H1 (cell line): ENCODE measurements at regions not wholly inside any gene's neighbourhood (a gene's known extent, or its start where the extent isn't known, plus 50 kb on each side); places are given as distances from the start of the nearest gene placed in this dataset.

Experiments
- CTCF ChIA-PET: fragments of 300-600 bp; sonication (Branson Sonifier 250); formaldehyde crosslinking; loops from one replicate; lab custom pipeline; 2021; ENCODE audit not compliant: partially characterized antibody; lab: Charles Lee
- POLR2A ChIA-PET: fragments of 300-600 bp; sonication (Branson Sonifier 250); formaldehyde crosslinking; loops from one replicate; lab custom pipeline; 2021; ENCODE audit warnings: inconsistent platforms; ENCODE audit not compliant: partially characterized antibody; lab: Charles Lee
- DNase-seq, 2 experiments: peaks; one replicate each; pipeline versions ENCODE4 v3.0.0 to v3.0.0-alpha.2; 2010 to 2022; ENCODE audit warnings: low spot score in 2 of 2, low read depth in 1 of 2, mixed read lengths in 1 of 2
- FAIRE-seq: peaks from 2 replicates; lab custom pipeline; 2011; peaks lifted over from hg19 to GRCh38; lab: Jason Lieb, UNC
- H2AFZ ChIP-seq: 2 replicates; pipeline ENCODE4 v1.8.1; 2012; ENCODE audit warnings: low read length, inconsistent platforms
- H2AK5ac ChIP-seq: 2 replicates; pipeline ENCODE4 v1.6.1; 2013; ENCODE audit warnings: low read depth, low read length
- H2BK120ac ChIP-seq: replicated peaks from 2 replicates; pipeline ENCODE3; 2013; ENCODE audit warnings: low read depth, low read length, inconsistent platforms
- H2BK12ac ChIP-seq: 2 replicates; pipeline ENCODE4 v1.6.1; 2013; ENCODE audit warnings: low read depth, low read length
- H2BK15ac ChIP-seq: 2 replicates; pipeline ENCODE4 v1.6.1; 2013; ENCODE audit warnings: low read length
- H2BK20ac ChIP-seq: 2 replicates; pipeline ENCODE4 v1.6.1; 2013; ENCODE audit warnings: low read length
- H2BK5ac ChIP-seq: 2 replicates; pipeline ENCODE4 v1.6.1; 2013; ENCODE audit warnings: low read depth, low read length
- H3K14ac ChIP-seq: 2 replicates; pipeline ENCODE4 v1.6.1; 2013; ENCODE audit warnings: inconsistent platforms; ENCODE audit not compliant: insufficient read length
- H3K18ac ChIP-seq: 2 replicates; pipeline ENCODE4 v1.6.1; 2013; ENCODE audit warnings: low read length; ENCODE audit errors: extremely low read depth
- H3K23ac ChIP-seq: 2 replicates; pipeline ENCODE4 v1.6.1; 2013; ENCODE audit warnings: inconsistent platforms; ENCODE audit not compliant: insufficient read length
- H3K23me2 ChIP-seq: 2 replicates; pipeline ENCODE4 v1.6.1; 2013; ENCODE audit warnings: low read depth, low read length
- H3K27ac ChIP-seq: 2 replicates; pipeline ENCODE4 v1.6.1; 2011; ENCODE audit warnings: low read depth, low read length, inconsistent platforms
- H3K27me3 ChIP-seq, 4 experiments: replicated peaks in 1 of 4; 1 replicate in 1 of 4; 2 replicates in 3 of 4; pipeline versions ENCODE4 v1.6.1 to v1.8.1; 2011 to 2013; ENCODE audit warnings: low read length in 3 of 4, mild to moderate bottlenecking in 3 of 4, inconsistent platforms in 2 of 4, mixed read lengths in 2 of 4, moderate library complexity in 1 of 4; ENCODE audit not compliant: control insufficient read depth in 3 of 4, insufficient read depth in 3 of 4; ENCODE audit errors: extremely low read depth in 1 of 4
- H3K36me3 ChIP-seq, 4 experiments: 2 replicates each; pipeline versions ENCODE4 v1.6.1 to v1.8.1; 2011 to 2013; ENCODE audit warnings: mild to moderate bottlenecking in 4 of 4, low read length in 3 of 4, moderate library complexity in 2 of 4, control low read depth in 1 of 4, inconsistent platforms in 1 of 4; ENCODE audit not compliant: insufficient read depth in 4 of 4, control insufficient read depth in 2 of 4
- H3K4ac ChIP-seq: replicated peaks from 2 replicates; pipeline ENCODE3; 2013; ENCODE audit warnings: low read length, low read depth, mixed read lengths, inconsistent platforms; ENCODE audit not compliant: insufficient read length
- H3K4me1 ChIP-seq, 4 experiments: replicated peaks in 1 of 4; 1 replicate in 1 of 4; 2 replicates in 3 of 4; pipeline versions ENCODE4 v1.6.1 to v1.8.1; 2011 to 2013; ENCODE audit warnings: low read length in 3 of 4, inconsistent platforms in 2 of 4, mixed read lengths in 1 of 4; ENCODE audit not compliant: insufficient read depth in 4 of 4, control insufficient read depth in 3 of 4
- H3K4me2 ChIP-seq, 2 experiments: 2 replicates each; pipeline versions ENCODE4 v1.6.1 to v1.8.1; 2011 to 2013; ENCODE audit warnings: low read depth in 2 of 2, low read length in 2 of 2, control low read depth in 1 of 2, inconsistent platforms in 1 of 2, mild to moderate bottlenecking in 1 of 2; ENCODE audit not compliant: insufficient read depth in 1 of 2
- H3K4me3 ChIP-seq, 4 experiments: fragments of 200-600, 300-600 bp in 1 of 4; sonication (generic), shearing (Covaris generic), sonication (Bioruptor Twin) in 1 of 4; 2 replicates each; pipeline versions ENCODE4 v1.5.1 to v1.8.1; 2011 to 2016; ENCODE audit warnings: low read length in 4 of 4, low read depth in 3 of 4, control low read depth in 2 of 4, inconsistent platforms in 2 of 4, mild to moderate bottlenecking in 2 of 4, mixed read lengths in 1 of 4, moderate library complexity in 1 of 4; ENCODE audit not compliant: insufficient read depth in 2 of 4; ENCODE audit errors: extremely low read depth in 1 of 4
- H3K56ac ChIP-seq: replicated peaks from 2 replicates; pipeline ENCODE3; 2013; ENCODE audit warnings: low read depth, mild to moderate bottlenecking, mixed read lengths, low read length, inconsistent platforms; ENCODE audit not compliant: insufficient read length
- H3K79me1 ChIP-seq: 2 replicates; pipeline ENCODE4 v1.6.1; 2013; ENCODE audit warnings: low read depth, low read length, control low read depth
- H3K79me2 ChIP-seq, 2 experiments: 2 replicates each; pipeline versions ENCODE4 v1.6.1 to v1.8.1; 2012 to 2013; ENCODE audit warnings: low read length in 2 of 2, mild to moderate bottlenecking in 2 of 2, inconsistent platforms in 1 of 2; ENCODE audit not compliant: insufficient read depth in 2 of 2, control insufficient read depth in 1 of 2
- H3K9ac ChIP-seq, 4 experiments: replicated peaks in 1 of 4; 1 replicate in 1 of 4; 2 replicates in 3 of 4; pipeline versions ENCODE4 v1.6.1 to v1.8.1; 2011 to 2013; ENCODE audit warnings: low read depth in 3 of 4, low read length in 3 of 4, control low read depth in 2 of 4, mild to moderate bottlenecking in 2 of 4, moderate library complexity in 2 of 4, inconsistent platforms in 1 of 4; ENCODE audit errors: extremely low read depth in 1 of 4
- H3K9me3 ChIP-seq, 2 experiments: 2 replicates each; pipeline versions ENCODE4 v1.6.1 to v1.8.1; 2012 to 2013; ENCODE audit warnings: mild to moderate bottlenecking in 2 of 2, moderate library complexity in 2 of 2, control low read depth in 1 of 2, inconsistent platforms in 1 of 2, low read depth in 1 of 2, low read length in 1 of 2, mixed read lengths in 1 of 2; ENCODE audit not compliant: insufficient read depth in 2 of 2
- H4K20me1 ChIP-seq, 2 experiments: replicated peaks in 1 of 2; 2 replicates each; pipeline versions ENCODE3 to v1.8.1; 2011 to 2013; ENCODE audit warnings: inconsistent platforms in 2 of 2, low read length in 2 of 2, mild to moderate bottlenecking in 1 of 2; ENCODE audit not compliant: insufficient read depth in 2 of 2, control insufficient read depth in 1 of 2
- H4K5ac ChIP-seq: 2 replicates; pipeline ENCODE4 v1.6.1; 2013; ENCODE audit warnings: low read length, low read depth, mixed read lengths, inconsistent platforms; ENCODE audit not compliant: insufficient read length
- H4K8ac ChIP-seq: 2 replicates; pipeline ENCODE4 v1.8.0; 2013; ENCODE audit warnings: mild to moderate bottlenecking, moderate library complexity, low read length, inconsistent platforms; ENCODE audit not compliant: insufficient read depth; ENCODE audit errors: extremely low read depth
- H4K91ac ChIP-seq: replicated peaks from 2 replicates; pipeline ENCODE3; 2013; ENCODE audit warnings: low read length, mixed read lengths, inconsistent platforms; ENCODE audit not compliant: insufficient read length
- RFX5 ChIP-seq: IDR thresholded peaks from 2 replicates; pipeline ENCODE4 v1.6.1; 2011; ENCODE audit warnings: low read depth, low read length, improper control_type of control experiment, borderline replicate concordance
- WGBS, 2 experiments: shearing (Covaris generic) in 1 of 2; methylation state at CpG; one replicate each; pipeline versions ENCODE4 v1.1.6 to v1.1.7; 2013 to 2015; ENCODE audit warnings: low lambda C conversion rate in 2 of 2, mixed read lengths in 2 of 2, inconsistent platforms in 1 of 2, low coverage in 1 of 2, missing lambda C conversion rate in 1 of 2; ENCODE audit not compliant: insufficient replicate concordance in 2 of 2, insufficient coverage in 1 of 2, insufficient read length in 1 of 2; ENCODE audit errors: extremely low coverage in 1 of 2, missing lambda C conversion rate in 1 of 2; 5-methylcytosine and 5-hydroxymethylcytosine counted together

DNA sequence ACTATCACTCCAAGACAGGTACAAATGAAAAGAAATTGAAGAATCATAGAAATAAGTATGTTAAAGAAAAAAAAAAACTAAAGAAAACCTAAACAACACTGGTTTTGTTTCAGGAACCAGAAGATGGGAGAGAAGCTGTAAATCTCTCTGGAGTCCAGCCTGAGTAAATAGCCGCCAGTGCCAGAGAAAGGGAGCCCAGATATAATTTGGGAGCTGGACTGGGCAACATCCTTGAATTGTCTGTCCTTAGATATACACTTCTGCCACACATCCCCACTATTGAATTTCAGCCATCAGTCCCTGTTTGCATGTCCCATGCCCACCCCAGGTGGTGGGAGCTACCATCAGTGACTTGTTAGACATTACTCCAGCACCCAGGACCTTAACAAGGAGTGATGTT is 979.6 kb downstream of the DTWD2 start:
- Histone ChIP-seq H3K4me1 (no peaks in the 10 kb centered on the region), H4K20me1 (no peaks in the 10 kb centered on the region), H3K79me1 (no peaks in the 10 kb centered on the region), H4K8ac (no peak overlapping the region), H3K56ac (no peak overlapping the region), H2BK15ac (no peak overlapping the region), H3K4me3 (no peak overlapping the region), H2BK20ac (no peak overlapping the region), H4K5ac (no peak overlapping the region), H3K4me2 (no peak overlapping the region), H2BK12ac (no peak overlapping the region), H3K18ac (no peak overlapping the region), H3K23me2 (no peaks in the 10 kb centered on the region; the same call in 1 of the 2 replicates), H3K36me3 (no peaks in the 10 kb centered on the region), H4K91ac (no peak overlapping the region), H3K14ac (no peak overlapping the region), H3K4ac (no peak overlapping the region), H3K9ac (no peak overlapping the region), H2AFZ (no peak overlapping the region), H2BK5ac (no peak overlapping the region), H2AK5ac (no peak overlapping the region), H3K27me3 (no peaks in the 10 kb centered on the region), H3K9me3 (no peaks in the 10 kb centered on the region), H3K79me2 (no peaks in the 10 kb centered on the region), H2BK120ac (no peak overlapping the region), H3K23ac (no peak overlapping the region), H3K27ac (no peak overlapping the region)
- ChIA-PET CTCF (interaction anchor here (1.2 to 1.8 kb wide), 2 partner anchors 8 to 13 kb away, joined by 3 to 6 read pairs; no protein-coding TSS in a partner anchor), POLR2A (no interaction called here)
- DNase-seq, result no peak
- no peak for FAIRE-seq
- no peak for TF ChIP-seq RFX5
- 92% methylated on average over 1 of the region's 1 CpG; no CpG with 5 or more reads in 1 of the 2 experiments for WGBS, 2 experiments
